ENCODE measurements at regions not wholly inside any gene's neighbourhood (a gene's known extent, or its start where the extent isn't known, plus 50 kb on each side); places are given as distances from the start of the nearest gene placed in this dataset.

DNA sequence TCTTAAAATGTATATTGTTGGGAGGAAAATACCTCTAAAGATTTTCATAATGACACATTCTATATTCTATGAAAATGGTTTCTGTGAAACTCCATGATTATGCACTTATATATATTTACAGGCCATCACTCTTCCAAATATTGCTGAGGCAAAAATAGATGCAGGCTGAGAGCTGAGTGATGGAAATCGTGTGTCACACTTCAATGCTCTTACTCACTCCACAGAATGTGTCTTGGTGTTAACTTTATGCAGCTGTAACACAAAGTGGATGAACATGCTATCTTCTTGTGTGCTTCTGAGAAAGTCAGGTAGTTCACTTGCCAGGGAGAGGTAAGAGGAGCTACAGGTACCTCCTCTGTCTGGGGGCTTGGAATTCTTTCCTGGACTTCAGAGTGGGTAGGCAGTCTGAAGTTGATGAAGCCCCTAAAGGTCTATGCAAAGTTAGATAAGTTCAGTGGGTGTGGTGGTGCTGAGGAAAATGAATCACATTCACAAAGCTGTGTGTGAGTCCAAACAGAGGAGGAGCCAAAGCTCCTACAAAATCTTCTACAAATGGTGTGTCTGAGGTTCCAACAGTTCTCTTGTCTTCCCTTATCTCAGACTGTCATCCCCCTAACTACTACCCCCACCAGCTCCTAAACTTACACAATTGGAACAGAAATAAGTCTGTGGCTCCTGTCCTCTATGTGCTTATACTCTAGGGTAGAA lies 74.2 kb upstream of the ST6GAL2 start:
- TF ChIP-seq FOXK2 (conservative IDR thresholded peaks at IDR 0.05 in 1 of 2, IDR thresholded peaks at IDR 0.05 in 1 of 2; ENCODE audit: low read depth in 2 of 2) (no peak), EZH2 (IDR thresholded peaks at IDR 0.05; ENCODE audit: borderline replicate concordance, low read depth, low read length) (no peak), RAD21 (CRISPR knock-in tag; conservative IDR thresholded peaks at IDR 0.05 in 1 of 2, IDR thresholded peaks at IDR 0.05 in 1 of 2) (no peak), PCBP1 (IDR thresholded peaks at IDR 0.05; ENCODE audit: low read depth, low read length, poor library complexity, severe bottlenecking) (no peak), PTRF (tag; IDR thresholded peaks at IDR 0.05) (no peak)
- TF ChIP-seq, protein P1, sequence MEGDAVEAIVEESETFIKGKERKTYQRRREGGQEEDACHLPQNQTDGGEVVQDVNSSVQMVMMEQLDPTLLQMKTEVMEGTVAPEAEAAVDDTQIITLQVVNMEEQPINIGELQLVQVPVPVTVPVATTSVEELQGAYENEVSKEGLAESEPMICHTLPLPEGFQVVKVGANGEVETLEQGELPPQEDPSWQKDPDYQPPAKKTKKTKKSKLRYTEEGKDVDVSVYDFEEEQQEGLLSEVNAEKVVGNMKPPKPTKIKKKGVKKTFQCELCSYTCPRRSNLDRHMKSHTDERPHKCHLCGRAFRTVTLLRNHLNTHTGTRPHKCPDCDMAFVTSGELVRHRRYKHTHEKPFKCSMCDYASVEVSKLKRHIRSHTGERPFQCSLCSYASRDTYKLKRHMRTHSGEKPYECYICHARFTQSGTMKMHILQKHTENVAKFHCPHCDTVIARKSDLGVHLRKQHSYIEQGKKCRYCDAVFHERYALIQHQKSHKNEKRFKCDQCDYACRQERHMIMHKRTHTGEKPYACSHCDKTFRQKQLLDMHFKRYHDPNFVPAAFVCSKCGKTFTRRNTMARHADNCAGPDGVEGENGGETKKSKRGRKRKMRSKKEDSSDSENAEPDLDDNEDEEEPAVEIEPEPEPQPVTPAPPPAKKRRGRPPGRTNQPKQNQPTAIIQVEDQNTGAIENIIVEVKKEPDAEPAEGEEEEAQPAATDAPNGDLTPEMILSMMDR (IDR thresholded peaks at IDR 0.05 in 2 of 3, conservative IDR thresholded peaks at IDR 0.05 in 1 of 3; ENCODE audit: insufficient read depth in 2 of 3, low read depth in 1 of 3, low read length in 3 of 3): no peak

All from K562 (cell line).